Body of pancreas (tissue), 4 donors: ENCODE measurements at regions not wholly inside any gene's neighbourhood (a gene's known extent, or its start where the extent isn't known, plus 50 kb on each side); places are given as distances from the start of the nearest gene placed in this dataset.

ENCODE experiments used
- CTCF ChIP-seq, 7 experiments: fragments of 450-650 bp in 4 of 7; fragments of 200-600 bp in 3 of 7; sonication (generic) in 3 of 7; IDR thresholded peaks; one replicate each; pipeline ENCODE4 v1.5.1; 2016 to 2019; ENCODE audit warnings: antibody characterized with exemption in 7 of 7
- POLR2A ChIP-seq, 3 donors: fragments of 450-650 bp; IDR thresholded peaks; one replicate each; pipeline ENCODE4 v1.6.1; 2016; ENCODE audit warnings: antibody characterized with exemption in 3 of 3, mild to moderate bottlenecking in 2 of 3

DNA sequence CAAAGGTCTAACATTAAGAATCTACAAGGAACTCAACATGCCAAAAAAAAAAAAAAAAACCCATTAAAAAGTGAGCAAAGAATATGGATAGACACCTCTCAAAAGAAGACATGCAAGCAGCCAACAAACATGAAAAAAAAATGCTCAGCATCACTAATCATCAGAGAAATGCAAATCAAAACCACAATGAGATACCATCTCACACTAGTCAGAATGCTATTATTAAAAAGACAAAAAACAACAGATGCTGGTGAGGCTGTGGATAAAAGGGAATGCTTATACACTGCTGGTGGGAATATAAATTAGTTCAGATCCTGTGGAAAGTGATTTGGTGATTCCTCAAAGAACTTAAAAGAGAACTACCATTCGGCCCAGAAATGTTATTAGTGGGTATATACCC, 257.7 kb upstream of the PLET1 start:
- TF ChIP-seq CTCF (IDR thresholded peaks at IDR 0.05) (no peak), POLR2A (IDR thresholded peaks at IDR 0.05) (no peak)
